ENCODE measurements at regions not wholly inside any gene's neighbourhood (a gene's known extent, or its start where the extent isn't known, plus 50 kb on each side); places are given as distances from the start of the nearest gene placed in this dataset.
"Not testable (repeated sequence)": the region's sequence is repeated elsewhere in the genome, so short reads cannot be mapped to it uniquely, and the experiment has no call there.

DNA sequence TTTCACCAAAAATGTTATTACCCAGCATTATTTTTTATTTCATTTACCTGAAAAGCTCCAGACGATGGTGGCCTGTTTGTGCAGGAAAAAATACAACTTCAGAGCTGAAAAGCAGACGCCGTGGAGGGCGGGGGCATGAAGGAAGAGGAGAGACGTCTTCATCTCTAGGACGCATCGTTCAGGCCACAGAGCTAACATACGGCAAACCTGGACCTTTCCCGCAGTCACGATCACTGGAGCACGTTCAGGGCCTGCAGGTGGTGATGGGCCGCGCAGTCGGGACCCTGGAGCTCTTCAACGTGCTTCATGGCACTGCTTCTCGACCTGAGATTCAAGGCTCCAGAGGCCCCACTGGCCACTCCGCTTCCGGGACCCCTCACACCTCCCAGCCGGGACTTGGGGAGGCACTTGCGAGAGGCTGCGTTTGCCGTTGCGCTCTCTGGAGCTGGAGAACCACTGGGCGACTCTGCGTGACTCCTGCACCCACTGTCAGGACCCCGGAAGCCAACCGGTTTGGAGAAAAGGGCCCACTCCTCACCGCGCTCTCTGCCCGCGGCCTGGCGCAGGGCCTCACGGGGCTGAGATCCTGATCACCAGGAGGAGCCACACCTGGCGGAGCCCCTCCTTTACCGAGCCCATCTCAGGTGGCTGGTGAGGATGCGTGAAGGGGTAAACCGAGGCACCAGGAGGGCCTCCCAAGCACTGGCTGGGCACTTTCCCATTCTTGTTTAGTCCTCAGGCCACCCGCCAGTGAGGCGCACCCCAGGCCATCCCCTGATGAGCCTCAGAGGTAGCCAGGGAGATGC lies 164.4 kb upstream of the AFDN start:
- no peak for DNase-seq

DNA sequence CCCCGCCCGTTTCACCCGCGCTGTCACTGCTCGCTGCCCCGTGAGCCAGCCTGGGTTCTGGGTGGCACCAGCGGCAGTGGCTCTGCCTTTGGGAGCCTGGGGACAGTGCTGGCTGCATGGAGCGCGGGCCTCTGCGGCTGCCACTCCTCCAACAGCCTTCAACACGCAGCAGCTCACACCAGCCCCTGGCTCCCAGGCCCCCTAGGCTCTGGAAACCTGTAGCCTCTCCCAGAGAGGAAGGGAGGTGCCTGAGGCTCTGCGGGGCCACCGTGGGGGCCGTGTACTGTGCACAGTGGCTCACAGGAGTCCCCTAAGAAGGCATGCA lies 163.9 kb upstream of the AFDN start:
- no peak for DNase-seq

DNA sequence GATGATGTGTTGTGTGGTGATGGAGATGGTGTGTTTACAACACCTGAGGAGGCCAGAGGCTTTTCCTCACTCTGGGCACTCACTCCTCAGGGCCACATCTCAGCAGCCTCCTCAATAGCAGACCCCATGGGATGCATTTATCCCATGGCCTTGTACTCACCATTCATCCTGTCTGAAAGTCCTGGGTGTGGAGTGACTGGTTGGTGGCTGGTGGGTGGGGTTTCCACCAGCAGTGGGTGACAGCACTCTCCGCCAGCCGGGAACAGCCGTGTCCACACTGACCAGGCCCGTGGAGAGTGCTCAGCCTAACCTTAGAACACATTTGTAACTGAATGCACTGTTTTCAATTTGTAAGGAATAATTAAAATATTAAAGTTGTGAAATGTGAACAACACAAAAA lies 163.4 kb upstream of the AFDN start:
- DNase-seq, result no peak

DNA sequence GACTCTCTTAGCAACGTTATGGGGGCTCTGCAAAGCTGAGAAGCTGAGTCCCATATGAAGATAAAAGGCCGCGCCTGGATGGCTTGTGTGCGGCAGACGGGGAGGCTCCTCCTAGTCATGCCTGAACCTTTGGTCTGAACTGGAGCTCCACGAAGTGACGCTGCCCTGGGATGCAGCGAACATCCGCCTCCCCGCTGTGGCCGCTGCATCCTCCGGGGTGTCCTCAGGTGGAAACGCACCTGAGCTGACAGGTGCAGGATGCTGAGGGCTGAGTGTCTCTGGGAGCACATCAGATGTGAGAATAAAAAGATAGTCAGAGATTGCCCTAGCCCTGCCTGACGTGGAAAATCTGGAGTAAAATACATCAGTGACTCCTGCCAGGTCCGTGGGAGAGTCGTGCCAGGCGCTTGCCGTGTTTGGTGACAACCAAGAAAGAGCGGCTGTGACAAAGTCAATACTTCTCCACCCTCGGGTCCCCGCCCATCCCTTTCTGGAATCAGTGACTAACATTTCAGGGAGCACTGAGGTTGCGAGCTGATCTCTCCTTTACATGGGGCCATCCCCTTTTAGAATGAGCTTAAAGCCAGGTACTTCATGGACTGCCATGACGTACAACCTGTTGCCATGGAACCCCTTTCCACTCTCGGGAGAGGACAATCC lies 162.8 kb upstream of the AFDN start:
- DNase-seq, result no peak

- no peak for DNase-seq
These were observed 161.7 kb upstream of the AFDN start for GRCh38 chr6:167664678-167665660.

DNA sequence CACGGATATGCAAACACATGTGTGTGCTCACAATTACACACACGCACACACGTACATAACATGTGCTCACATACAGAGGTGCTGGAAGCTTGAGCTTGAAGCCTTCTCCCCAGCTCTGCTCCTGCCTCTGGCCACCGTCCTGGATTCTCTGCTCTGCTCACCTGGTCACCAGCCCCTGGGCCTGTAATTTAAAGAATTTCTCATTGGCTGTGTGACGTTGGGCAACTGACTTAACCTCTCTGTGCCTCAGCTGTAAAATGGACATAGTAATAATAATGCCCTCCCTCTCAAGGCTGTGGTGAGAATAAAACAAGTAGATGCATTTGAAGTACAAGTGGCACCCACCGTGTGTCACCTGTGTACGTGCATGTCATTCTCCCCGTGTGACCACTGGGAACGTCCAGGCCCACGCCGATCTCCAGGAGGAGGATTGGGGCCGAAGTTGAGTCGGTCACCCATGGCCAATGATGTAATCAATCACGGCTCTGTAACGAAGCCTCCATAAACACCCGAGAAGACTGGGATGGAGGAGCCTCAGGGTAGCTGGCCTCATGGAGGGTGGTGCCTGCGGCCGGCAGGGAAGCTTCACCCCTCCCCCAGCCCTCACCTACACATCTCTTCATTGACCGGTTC lies 160.9 kb upstream of the AFDN start:
- no peak for DNase-seq

GRCh38 chr6:167666571-167667203 lies 160.0 kb upstream of the AFDN start:
- no peak for DNase-seq

DNA sequence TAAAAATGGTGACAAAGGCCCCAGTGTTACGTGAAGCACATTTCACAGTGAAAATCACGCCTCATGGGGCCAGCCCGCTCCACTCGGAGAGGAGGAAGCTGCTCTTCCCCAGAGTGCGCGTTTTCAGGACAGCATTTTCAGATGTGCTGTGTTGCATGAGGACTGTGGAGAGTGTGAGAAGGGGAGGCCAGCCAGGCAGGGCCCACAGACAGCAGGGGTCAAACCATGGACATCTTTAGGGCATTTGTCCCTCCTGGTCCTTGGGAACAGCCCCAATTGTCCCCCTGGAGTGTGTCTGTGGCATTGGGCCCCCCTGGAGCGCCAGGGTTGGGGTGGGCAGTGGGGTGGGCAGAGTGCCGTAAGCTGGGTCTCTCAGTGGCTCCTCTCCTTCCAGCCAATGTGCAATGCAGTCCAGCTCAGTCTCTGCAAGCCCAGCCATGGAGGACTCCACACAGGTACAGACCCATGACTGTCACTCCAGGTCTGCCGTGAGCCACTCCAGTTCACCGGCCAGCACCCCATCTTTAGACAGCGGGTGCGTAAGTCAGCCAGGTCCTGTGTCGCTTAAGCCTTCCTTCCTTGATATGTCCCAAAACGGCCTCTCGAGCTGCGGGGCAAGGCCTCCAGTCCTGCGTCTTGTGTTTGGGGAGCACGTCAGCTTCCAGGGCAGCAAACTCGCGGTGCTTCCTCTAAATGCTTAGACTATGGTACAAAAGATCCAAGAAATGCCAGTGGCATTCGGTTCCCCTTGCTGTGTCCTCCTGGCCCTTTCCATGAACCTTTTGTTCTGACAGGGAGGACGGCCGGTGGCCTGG lies 159.3 kb upstream of the AFDN start:
- DNase-seq, result no peak

- peak; percentile 19 for DNase-seq
These were observed 158.5 kb upstream of the AFDN start for GRCh38 chr6:167668019-167668753.

DNA sequence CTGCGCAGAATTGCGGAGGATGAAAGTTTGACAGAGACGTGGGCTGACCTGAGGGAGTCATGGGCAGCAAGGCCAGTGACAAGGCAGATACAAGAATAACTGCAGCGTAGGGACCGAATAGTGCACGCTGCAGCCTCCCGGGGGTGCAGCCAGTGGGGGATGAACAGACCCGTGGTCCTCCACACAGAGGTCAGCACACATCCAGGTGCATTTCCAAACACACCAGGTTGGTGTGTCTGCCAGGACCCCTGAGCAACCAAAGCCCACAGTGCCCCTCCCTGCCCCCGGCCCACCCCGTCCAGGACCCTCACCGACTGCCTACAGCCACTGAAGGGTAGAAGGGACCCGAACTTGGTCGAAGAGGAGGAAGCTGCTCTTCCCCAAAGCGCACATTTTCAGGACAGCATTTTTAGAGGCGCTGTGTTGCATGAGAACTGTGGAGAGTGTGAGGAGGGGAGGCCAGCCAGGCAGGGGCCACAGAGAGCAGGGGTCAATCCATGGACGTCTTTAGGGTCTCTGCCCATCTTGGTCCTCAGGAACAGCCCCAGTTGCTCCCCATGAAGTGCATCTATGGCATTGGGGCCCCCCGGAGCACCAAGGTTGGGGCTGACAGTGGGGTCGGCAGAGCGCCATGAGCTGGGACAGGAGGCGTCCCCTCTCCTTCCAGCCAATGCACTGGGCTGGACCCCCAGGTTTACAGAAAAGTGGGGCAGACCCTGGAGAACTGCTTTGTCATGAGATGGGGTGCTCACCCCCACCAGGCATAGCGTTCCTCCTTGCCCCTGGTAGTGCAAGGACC lies 157.8 kb upstream of the AFDN start:
- DNase-seq, result no peak

DNA sequence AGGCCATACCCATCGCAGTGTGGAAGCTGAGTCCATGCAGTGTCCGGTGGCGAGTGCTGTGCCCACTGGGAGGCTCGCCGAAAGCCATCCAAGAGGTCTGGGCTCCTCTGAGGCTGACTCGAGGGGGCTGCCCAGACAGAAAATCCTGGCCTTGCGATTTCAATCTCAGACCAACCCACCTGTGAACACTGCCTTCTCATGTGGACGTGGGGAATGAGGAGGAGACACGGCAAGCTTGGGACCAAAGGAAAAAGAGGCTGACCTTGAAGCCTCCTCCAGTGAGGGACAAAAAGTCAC lies 157.2 kb upstream of the AFDN start:
- no peak for DNase-seq

- DNase-seq, result no peak
These were observed 156.6 kb upstream of the AFDN start for GRCh38 chr6:167669870-167670802.

- DNase-seq, result no peak
These were observed 155.8 kb upstream of the AFDN start for GRCh38 chr6:167670938-167671338.

- not testable (repeated sequence) for DNase-seq
These were observed 155.2 kb upstream of the AFDN start for GRCh38 chr6:167671379-167671976.

DNA sequence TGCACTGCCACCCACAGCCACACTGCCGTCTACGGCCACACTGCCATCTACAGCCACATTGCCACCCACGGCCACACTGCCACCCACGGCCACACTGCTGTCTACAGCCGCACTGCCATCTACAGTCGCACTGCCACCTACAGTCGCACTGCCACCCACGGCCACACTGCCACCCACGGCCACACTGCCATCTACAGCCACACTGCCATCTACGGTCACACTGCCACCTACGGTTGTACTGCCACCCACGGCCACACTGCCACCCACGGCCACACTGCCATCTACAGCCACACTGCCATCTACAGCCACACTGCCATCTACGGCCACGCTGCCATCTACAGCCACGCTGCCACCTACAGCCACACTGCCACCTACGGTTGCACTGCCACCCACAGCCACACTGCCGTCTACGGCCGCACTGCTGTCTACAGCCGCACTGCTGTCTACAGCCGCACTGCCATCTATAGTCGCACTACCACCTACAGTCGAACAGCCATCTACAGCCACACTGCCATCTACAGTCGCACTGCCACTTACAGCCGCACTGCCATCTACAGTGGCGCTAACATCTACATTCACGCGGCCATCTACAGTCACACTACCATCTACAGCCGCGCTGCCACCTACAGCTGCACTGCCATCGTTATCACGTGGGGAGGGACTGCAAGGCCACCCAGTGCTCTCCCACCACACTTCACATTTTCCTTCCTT lies 154.6 kb upstream of the AFDN start:
- no peak for DNase-seq

- DNase-seq, result no peak
These were observed 154.0 kb upstream of the AFDN start for GRCh38 chr6:167672738-167673137.

DNA sequence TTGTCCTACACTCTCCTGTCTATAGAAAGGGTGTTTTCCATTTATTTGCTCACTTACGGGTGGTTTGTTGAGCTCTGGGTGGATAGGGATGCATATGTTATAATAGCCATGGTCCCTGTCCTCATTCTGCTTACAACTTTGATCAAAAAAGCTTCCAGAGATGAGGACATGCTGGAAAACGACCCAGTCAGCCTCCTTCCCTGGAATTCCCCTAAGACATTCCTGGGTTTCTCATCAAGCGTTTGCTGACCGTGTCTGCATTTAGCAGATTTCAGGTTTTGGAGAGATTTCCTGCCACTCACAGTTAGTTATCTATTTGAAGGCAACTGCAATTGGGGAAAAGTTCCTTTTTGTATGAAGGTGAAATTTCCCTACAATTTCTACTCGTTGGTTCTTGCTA lies 152.8 kb upstream of the AFDN start:
- DNase-seq, result no peak

DNA sequence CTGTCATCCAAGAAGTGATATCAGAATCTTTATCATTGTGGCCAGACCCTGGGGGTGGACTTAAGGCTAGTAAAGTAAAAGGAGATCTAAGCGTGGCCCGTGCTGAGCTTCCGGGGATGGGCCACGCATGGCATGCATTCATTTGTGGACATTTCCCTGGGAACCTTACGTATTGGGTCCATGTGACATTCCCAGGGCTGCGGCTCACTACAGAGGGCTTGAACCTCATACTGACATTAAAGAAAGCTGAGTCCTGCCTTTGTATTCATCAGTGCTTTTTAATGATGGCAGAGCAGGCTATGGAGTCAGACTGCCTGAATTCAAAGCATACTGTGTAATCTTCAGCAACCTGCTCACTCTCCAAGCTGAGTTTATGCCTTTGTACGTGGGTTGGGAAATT lies 152.2 kb upstream of the AFDN start:
- DNase-seq, result no peak
